Type B pancreatic cell (in vitro differentiated cells): ENCODE measurements at regions not wholly inside any gene's neighbourhood (a gene's known extent, or its start where the extent isn't known, plus 50 kb on each side); places are given as distances from the start of the nearest gene placed in this dataset.
"Not testable (repeated sequence)": the region's sequence is repeated elsewhere in the genome, so short reads cannot be mapped to it uniquely, and the experiment has no call there.

Experiments
- DNase-seq: peaks from one replicate; pipeline ENCODE4 v3.0.0; 2021; ENCODE audit warnings: mixed read lengths; ENCODE audit not compliant: unreplicated experiment; ENCODE audit errors: extremely low spot score
- H3K27ac Mint-ChIP-seq: 2 replicates; pipeline ENCODE4 v1.8.0; 2021; ENCODE audit warnings: mild to moderate bottlenecking, mixed read lengths
- H3K27me3 Mint-ChIP-seq: 2 replicates; pipeline ENCODE4 v1.8.0; 2021; ENCODE audit warnings: mixed read lengths
- H3K36me3 Mint-ChIP-seq: 2 replicates; pipeline ENCODE4 v1.8.0; 2021; ENCODE audit warnings: mixed read lengths
- H3K4me1 Mint-ChIP-seq: one replicate; pipeline ENCODE4 v1.8.0; 2021; ENCODE audit warnings: mixed read lengths; ENCODE audit not compliant: unreplicated experiment
- H3K4me3 Mint-ChIP-seq: 2 replicates; pipeline ENCODE4 v1.8.0; 2021; ENCODE audit warnings: mild to moderate bottlenecking, mixed read lengths
- H3K9me3 Mint-ChIP-seq: 2 replicates; pipeline ENCODE4 v1.8.0; 2021; ENCODE audit warnings: mixed read lengths
- TF ChIP-seq, protein P1 (sequence below): fragments of 200-600 bp; sonication (generic); conservative IDR thresholded peaks from 2 replicates; pipeline ENCODE4 v1.5.0; 2021; ENCODE audit warnings: antibody characterized with exemption, mild to moderate bottlenecking

DNA sequence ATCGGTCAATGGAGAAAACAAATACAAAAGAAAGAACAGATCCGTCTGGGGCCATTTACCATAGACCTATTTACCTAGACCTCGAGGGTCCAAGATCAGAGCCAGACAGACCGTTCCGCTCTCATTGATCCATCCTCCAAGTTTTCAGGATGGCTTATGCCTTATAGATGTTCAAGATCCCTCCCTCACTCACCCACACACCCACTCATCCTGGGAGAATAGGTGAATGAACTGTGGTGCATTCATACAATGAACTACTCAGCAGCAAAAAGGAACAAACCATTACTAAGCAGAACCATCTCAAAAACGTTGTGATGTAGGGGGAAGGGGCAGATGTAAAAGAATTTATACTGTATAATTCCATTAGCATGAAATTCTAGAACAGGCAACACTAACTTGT, 125.1 kb upstream of the RREB1 start:
- TF ChIP-seq, protein P1, sequence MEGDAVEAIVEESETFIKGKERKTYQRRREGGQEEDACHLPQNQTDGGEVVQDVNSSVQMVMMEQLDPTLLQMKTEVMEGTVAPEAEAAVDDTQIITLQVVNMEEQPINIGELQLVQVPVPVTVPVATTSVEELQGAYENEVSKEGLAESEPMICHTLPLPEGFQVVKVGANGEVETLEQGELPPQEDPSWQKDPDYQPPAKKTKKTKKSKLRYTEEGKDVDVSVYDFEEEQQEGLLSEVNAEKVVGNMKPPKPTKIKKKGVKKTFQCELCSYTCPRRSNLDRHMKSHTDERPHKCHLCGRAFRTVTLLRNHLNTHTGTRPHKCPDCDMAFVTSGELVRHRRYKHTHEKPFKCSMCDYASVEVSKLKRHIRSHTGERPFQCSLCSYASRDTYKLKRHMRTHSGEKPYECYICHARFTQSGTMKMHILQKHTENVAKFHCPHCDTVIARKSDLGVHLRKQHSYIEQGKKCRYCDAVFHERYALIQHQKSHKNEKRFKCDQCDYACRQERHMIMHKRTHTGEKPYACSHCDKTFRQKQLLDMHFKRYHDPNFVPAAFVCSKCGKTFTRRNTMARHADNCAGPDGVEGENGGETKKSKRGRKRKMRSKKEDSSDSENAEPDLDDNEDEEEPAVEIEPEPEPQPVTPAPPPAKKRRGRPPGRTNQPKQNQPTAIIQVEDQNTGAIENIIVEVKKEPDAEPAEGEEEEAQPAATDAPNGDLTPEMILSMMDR = no peak
- Mint-ChIP-seq H3K4me3 (no peak overlapping the region), H3K27me3 (no peaks in the 10 kb centered on the region), H3K27ac (no peak overlapping the region), H3K9me3 (no peaks in the 10 kb centered on the region), H3K36me3 (no peaks in the 10 kb centered on the region), H3K4me1 (no peaks in the 10 kb centered on the region)
- DNase-seq = no peak

DNA sequence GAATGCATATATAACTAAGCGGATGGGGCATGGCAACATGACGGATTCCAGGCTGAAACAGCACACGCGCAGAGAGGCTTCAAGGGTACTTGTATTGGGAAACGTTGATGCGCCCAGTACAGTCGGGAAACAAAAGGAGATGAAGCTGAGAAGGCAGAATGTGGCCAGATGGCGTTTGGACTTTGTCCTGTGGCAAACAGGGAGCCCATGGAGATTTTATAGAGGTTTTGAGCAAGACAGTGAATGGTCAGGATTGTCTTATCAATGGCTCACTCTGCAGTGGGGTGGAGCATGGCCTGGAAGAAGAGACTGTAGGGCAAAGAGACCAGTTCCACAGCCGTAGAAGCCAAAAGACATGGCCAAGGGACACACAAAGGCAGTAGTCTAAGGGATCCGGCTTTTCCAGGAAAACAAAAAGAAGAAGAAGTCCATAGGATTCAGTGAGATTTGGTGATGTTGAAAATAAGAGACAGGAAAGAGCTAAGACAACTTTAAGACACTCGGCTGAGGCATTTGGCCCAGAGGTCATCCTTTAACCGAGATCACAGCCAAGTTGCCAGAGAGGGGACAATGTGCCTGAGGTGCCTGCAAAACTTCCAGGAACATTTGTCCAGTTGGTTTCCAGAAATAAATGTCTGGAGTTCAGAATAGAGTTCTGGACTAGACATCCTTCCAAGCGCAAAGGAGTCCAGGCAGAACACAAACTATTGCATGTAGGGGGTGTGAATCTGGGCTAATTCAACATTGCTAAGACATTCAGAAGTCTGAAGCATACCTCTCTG, 123.0 kb upstream of the RREB1 start:
- DNase-seq = no peak
- TF ChIP-seq, protein P1 = no peak
- no peaks in the 10 kb centered on the region for H3K4me1 Mint-ChIP-seq
- no peak overlapping the region for H3K4me3 Mint-ChIP-seq
- no peaks in the 10 kb centered on the region for H3K9me3 Mint-ChIP-seq
- no peaks in the 10 kb centered on the region for H3K36me3 Mint-ChIP-seq
- no peaks in the 10 kb centered on the region for H3K27me3 Mint-ChIP-seq
- no peak overlapping the region for H3K27ac Mint-ChIP-seq

DNA sequence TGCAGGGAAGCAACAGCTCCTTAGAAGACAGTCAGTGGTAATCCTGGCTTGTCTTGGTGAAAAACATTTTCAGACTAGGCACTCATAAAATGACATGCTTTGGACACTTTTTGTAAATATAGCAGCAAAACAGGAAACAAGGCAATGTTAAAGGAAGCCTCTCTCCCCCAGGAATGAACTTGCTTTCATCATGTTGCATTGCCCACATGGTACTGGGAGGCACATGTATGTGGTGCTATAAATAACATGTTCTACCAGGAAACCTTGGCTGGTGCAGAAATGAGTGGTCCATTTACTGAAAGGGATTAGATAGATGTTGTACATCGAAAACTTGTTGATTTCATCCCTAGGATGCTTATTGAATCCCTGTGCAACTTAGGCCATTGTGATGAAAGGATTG, 121.4 kb upstream of the RREB1 start:
- Mint-ChIP-seq H3K4me3 (no peak overlapping the region), H3K27ac (no peak overlapping the region), H3K36me3 (no peaks in the 10 kb centered on the region), H3K9me3 (no peaks in the 10 kb centered on the region), H3K4me1 (no peaks in the 10 kb centered on the region), H3K27me3 (no peaks in the 10 kb centered on the region)
- TF ChIP-seq, protein P1 = no peak
- no peak for DNase-seq

DNA sequence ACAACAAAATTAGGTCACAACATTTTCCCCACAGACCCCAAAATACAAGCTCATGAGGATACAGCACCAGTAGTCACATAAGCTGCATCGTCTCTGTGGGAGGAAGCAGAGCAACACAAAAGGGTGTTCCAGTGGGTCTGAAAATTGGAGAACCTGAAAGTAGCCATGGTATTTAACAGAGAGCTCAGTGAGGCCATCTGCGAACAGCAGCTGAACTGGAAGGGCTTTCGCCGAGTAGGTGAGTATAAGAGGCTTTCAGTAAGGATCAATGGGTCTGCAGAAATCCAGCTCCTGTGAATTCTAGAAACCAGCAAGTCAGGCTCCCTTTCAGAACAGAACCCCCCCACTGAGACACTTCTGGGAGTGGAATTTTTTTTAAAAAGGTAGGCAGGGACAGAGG, 120.0 kb upstream of the RREB1 start:
- no peak for DNase-seq
- Mint-ChIP-seq H3K4me3 (no peak overlapping the region), H3K27ac (peak overlapping the region; percentile 9), H3K36me3 (no peaks in the 10 kb centered on the region), H3K27me3 (no peaks in the 10 kb centered on the region), H3K4me1 (no peaks in the 10 kb centered on the region), H3K9me3 (no peaks in the 10 kb centered on the region)
- TF ChIP-seq, protein P1 = no peak

DNA sequence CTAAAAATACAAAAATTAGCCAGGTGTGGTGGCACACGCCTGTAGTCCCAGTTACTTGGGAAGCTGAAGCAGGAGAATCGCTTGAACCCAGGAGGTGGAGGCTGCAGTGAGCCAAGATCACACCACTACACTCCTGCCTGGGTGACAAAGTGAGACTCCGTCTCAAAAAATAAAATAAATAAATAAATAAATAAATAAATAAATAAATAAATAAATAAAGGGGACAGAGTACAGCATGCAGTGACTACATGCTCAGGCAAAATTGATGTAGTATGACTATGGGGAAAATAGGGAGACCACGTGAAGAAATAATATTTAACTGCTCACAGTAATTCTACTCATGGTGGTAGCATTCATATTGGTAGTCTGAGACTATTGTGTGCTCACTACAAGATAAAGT, 117.7 kb upstream of the RREB1 start:
- H3K9me3 Mint-ChIP-seq, H3K27me3 Mint-ChIP-seq, H3K27ac Mint-ChIP-seq, H3K36me3 Mint-ChIP-seq, DNase-seq, H3K4me3 Mint-ChIP-seq, H3K4me1 Mint-ChIP-seq: not testable (repeated sequence)

DNA sequence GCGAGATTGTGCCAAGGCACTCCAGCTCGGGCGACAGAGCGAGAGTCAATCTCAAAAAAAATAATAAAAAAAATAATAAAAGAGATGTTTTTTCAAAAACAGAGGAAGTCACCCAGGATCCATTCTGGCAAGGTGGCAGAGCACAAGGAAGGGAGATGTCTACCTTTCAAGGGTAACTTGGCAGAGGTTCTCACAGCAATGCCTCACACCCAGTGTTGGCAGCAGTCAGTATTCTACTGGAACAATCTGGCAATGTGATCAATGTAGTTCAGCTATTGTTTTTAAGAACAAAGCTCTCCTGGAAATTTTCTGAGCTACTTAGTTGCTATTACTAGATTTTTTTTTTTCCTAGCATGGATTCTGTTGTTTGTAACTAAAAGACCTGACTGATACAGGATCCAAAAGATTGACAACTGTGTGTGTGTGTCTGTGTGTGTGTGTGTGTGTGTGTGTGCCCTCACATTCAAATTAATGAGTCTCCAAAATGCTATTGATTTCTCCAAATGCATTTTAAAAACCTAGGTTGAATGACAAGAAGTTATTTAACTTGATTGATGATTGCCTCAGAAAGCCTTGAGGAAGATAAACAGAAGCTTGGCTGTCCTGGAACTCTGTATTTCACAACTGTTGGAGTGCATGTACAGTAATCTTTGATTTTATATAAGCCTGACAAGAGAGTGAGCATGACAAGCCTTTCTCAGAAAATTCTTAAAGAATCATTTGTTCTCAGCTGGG, 114.1 kb upstream of the RREB1 start:
- no peaks in the 10 kb centered on the region for H3K27me3 Mint-ChIP-seq
- TF ChIP-seq, protein P1 = no peak
- no peak overlapping the region for H3K4me3 Mint-ChIP-seq
- no peaks in the 10 kb centered on the region for H3K36me3 Mint-ChIP-seq
- no peaks in the 10 kb centered on the region for H3K9me3 Mint-ChIP-seq
- no peak for DNase-seq
- H3K4me1 Mint-ChIP-seq = peaks cover 6% of the 10 kb centered on the region
- peak overlapping the region; percentile 26 for H3K27ac Mint-ChIP-seq
